T-helper 9 cell (primary cell): ENCODE measurements at regions not wholly inside any gene's neighbourhood (a gene's known extent, or its start where the extent isn't known, plus 50 kb on each side); places are given as distances from the start of the nearest gene placed in this dataset.
"Not testable (repeated sequence)": the region's sequence is repeated elsewhere in the genome, so short reads cannot be mapped to it uniquely, and the experiment has no call there.

ENCODE experiments used
- DNase-seq: peaks from one replicate; pipeline ENCODE4 v3.0.0-alpha.2; 2020

GRCh38 chr16:13631916-13632315 is 288.0 kb upstream of the ERCC4 start:
- no peak for DNase-seq

DNA sequence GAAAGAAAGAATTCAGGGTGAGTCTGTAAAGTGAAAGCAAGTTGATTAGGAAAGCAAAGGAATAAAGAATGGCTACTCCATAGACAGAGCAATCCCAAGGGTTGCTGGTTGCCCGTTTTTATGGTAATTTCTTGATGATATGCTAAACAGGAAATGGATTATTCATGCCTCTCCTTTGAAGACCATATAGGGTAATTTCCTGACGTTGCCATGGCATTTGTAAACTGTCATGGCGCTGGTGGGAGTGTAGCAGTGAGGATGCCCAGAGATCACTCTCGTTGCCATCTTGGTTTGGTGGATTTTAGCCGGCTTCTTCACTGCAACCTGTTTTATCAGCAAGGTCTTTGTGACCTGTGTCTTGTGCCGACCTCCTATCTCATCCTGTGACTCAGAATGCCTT is 287.4 kb upstream of the ERCC4 start:
- DNase-seq: not testable (repeated sequence)

GRCh38 chr16:13633391-13633861 is 286.5 kb upstream of the ERCC4 start:
- DNase-seq: no peak

GRCh38 chr16:13634253-13634652 is 285.7 kb upstream of the ERCC4 start:
- no peak for DNase-seq

- no peak for DNase-seq
These were observed 285.0 kb upstream of the ERCC4 start for GRCh38 chr16:13634959-13635358.

DNA sequence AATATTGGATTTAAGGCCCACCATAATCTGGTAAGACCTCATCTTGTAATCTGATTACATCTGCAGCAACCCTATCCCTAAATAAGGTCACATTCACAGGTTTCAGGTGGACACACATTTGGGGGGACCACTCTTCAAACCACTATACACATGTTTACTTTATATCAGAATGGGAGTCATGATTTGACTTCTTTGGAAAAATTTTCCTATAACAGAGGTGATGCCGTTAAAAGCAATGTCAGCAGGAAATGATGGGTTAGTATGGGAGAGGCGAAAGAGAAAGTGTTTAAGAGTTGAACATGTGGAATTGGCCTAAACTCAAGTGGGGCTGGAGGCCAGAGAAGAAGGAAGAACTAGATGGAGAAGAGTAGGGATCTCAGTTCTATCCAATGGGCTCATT is 281.7 kb upstream of the ERCC4 start:
- no peak for DNase-seq

GRCh38 chr16:13643412-13643811 is 276.5 kb upstream of the ERCC4 start:
- no peak for DNase-seq

- DNase-seq: no peak
These were observed 274.2 kb upstream of the ERCC4 start for GRCh38 chr16:13645601-13646245.

- DNase-seq: no peak
These were observed 259.1 kb upstream of the ERCC4 start for GRCh38 chr16:13660807-13661206.

GRCh38 chr16:13665876-13666275 is 254.1 kb upstream of the ERCC4 start:
- no peak for DNase-seq

DNA sequence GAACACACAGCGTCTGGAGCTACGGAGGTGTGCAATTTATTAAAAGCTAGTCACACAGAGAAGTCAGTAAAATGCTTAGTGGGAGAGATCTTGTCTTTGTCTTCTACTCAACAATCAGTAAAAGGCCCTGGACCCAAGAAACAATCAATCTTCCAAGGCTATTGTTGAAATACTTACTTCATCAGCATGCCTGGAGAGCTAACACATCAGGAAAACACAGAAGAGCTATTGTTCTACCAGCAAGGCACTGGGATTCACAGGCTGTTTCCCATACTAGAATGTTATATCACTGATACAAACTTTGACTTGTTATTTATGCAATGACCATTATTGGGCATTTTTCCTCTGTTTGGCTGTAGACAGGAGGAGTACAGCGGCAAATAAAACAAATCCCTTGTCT is 247.8 kb upstream of the ERCC4 start:
- no peak for DNase-seq

DNA sequence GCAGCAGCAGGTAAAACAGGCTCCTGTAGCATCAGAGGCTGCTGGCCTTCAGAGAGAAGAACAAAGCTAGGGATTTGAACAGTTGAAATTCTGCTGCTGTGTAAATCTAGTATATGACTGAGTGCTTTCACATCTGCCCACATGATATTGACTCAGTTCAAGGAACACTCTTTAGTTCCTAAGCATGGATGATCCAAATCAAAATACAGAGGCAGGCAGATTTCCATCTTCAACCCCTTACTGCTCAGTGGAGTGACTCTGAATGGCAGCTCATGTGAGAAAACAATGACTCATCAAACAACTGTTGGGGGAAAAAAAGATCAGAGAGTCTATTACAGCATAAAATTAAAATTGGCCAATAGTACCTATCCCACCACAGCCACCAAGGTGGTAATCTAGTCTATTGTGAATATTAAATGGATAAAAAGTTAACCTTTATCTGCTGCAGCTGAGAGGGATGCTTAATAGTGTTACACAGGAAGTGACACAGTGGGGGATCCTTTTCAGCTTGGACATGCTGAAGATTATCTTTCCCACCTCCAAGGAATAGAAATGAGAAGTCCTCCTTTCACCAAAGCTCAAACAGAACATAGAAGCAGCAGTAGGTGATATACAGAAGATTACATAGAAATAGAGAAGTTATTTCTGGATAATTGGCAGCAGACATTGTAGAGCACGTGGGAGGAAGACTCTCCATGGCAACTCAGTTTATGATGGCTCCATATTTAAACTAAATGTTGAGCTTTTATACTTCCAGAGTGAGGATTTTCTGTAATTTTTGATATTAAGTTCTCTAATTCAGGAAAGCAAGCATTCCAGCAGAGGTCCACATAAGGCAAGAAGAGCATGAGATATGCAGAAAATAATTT is 239.7 kb upstream of the ERCC4 start:
- DNase-seq: no peak

DNA sequence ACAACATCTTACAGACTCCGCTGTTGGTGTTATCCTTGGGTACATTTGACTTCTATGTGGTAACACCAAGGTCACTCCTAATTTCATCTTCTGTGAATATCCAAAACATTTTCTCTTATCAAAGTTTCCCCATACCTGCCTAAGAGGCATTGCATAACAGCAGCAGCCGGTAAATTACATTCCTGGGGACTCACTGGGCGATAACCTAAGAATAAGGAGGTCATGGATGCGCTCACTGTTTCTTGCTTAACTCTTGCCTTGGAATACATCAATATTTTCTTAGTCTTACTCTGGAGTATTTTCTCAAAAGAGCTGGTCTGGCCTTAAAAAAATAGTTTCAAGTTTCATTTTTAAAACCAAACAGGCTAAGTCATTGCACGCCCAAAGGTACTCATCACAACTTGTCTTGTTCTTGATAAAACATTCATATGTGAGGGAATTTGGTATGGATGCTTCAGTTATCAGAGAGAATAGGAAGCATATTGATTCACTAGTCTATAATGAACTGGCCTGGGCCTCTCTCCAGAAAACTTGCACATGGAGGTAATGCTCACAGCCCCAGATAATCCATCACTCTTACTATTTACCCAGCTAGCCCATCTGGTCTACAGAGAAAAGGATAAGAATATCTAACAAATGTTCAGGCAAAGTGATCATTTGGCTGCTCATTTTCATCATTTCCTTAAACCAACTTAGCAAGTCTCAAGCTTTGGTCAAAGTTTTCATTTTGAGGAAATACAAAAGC is 235.0 kb upstream of the ERCC4 start:
- no peak for DNase-seq

DNA sequence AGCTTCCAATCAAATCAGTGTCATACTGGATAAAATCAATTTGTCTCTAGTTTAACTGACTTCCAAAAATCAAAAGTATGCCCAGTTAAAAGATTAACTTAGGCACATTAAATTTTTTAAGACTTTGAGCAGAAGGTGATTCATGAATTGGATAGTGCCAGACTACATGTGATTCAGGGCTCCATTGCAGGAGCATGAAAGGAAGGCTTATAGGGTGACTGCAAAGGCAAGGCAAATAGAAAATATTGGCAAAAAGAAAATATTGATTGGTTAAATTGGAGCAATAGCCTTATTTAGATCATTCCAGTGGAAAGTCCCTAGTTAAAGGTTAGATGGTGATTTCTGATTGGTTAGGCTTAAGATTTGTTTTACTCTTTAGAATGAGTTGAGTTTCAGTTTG is 223.9 kb upstream of the ERCC4 start:
- no peak for DNase-seq

GRCh38 chr16:13697013-13697412 is 222.9 kb upstream of the ERCC4 start:
- no peak for DNase-seq

DNA sequence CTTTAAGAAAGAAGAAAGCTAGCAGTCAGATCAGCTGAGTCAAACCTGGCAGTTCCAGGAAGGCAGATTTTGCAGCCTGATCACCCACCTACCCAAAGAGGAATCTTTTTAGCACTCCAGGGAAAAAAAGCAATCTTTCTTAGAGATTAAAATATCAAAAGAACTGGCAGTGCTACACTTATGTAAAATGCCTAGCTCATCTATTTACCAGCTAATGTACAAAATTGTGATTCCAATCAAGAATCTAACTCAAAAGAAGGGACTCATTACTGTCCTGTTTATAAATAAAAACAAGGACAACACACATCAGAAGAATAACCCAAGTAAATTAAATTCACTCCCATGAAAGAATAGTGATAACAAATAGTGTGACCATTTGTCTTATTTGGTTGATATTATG is 222.4 kb upstream of the ERCC4 start:
- DNase-seq: no peak

GRCh38 chr16:13702614-13703013 is 217.3 kb upstream of the ERCC4 start:
- DNase-seq: no peak

DNA sequence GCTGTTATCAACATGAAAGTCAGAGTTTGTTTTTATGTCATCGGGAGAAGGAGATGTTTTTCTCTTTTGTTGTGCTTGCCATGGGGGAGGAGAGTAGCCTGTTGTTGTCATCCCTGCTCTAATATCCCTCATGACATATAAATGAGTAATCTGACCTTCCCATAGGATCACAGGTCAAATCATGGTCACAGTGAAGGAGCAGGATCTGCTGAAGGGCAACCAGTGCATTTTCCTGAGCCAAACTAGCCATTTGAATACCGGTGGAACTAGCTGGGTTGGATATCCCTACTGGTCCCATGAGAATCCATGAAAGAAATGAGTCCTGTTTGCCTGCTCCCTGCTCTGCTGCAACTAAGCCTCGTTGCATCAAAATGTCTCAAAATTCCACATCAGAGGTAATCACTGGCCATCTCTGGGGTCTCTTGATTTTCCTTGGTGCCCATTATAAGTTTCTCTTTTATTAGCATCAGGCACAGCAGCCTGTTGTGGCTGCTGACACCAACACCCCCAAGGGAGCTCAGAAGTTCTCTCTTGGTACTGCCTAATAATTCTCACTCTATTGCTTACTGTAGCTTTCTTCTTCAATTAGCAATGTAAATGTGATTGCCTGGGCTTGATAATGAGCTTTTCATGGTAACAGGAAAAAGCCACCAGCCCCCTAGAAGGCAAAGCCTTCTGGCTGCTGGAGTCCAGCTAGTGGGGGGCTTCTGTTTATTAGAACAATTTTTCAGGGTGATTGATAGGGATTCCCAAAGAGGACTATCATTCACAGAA is 211.4 kb upstream of the ERCC4 start:
- DNase-seq: no peak

DNA sequence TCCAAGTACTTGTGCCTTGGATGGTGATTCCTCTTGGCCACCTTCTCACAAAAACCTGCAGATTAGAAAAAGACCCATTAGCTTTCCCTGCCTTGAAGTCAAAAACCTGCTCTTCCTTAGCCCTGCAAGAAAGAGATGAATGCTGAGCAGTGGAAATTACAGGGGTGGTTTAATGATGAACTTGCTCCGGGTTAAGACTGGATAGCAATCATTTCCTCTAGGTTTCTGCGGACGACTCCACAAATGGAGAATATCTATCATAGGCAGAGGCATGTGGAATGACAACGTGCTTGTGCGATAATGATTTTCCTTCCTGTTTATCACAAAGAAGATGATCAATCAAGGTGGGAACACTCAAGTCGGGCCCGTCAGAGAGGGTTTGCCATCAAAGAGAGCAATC is 201.2 kb upstream of the ERCC4 start:
- no peak for DNase-seq

DNA sequence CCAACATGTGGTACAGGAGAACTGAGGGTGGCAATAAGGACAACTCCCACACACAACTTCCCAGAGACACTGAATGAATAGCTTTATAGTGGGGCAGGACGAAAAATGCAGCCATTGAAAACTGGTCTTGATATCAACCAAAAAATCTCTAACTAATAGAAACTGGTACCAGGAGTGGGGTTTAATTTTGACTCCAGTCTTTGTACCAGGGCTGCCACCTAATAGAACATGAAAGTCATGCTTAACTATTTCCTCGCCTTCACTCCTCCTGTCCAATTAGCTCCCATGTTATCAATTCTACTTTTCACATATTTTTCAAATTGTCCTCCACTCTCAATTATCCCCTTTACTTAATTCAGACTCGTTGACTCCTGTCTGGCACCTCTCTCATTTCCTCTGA is 192.0 kb upstream of the ERCC4 start:
- no peak for DNase-seq

DNA sequence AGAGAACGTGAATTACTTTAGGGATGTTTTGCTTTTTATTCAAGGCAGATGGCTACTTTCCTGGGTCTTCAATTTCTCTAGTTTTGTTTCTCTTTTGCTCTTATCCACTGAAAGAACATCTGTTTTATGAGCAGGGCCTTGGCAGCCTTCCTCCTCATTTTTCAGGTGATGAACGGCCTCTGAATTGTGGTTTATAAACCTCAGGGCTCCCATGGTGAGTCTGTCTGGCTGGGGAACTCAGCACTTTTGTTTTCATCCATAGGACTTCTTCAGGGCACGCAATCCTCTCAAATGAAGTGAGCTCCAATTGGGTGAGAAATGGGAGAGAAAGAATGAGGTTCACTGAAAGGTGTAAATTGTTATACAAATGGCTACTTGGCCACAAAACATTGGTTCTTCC is 186.4 kb upstream of the ERCC4 start:
- no peak for DNase-seq

GRCh38 chr16:13739621-13740373 is 180.2 kb upstream of the ERCC4 start:
- not testable (repeated sequence) for DNase-seq
